Astrocyte (in vitro differentiated cells and primary cell): ENCODE measurements at regions not wholly inside any gene's neighbourhood (a gene's known extent, or its start where the extent isn't known, plus 50 kb on each side); places are given as distances from the start of the nearest gene placed in this dataset.

Source experiments
- DNase-seq: peaks from one replicate; pipeline ENCODE4 v3.0.0-alpha.2; 2010; ENCODE audit warnings: low read depth
- FAIRE-seq: peaks from 2 replicates; lab custom pipeline; 2011; peaks lifted over from hg19 to GRCh38; lab: Jason Lieb, UNC
- H2AFZ ChIP-seq: 2 replicates; pipeline ENCODE4 v1.6.0; 2012; ENCODE audit warnings: low read depth, low read length, inconsistent platforms
- H3K27ac ChIP-seq: 2 replicates; pipeline ENCODE4 v1.5.1; 2011; ENCODE audit warnings: low read depth, low read length, inconsistent platforms
- H3K27me3 ChIP-seq: 2 replicates; pipeline ENCODE4 v1.6.0; 2011; ENCODE audit warnings: low read length, inconsistent platforms; ENCODE audit not compliant: insufficient read depth
- H3K36me3 ChIP-seq: 2 replicates; pipeline ENCODE4 v1.5.1; 2011; ENCODE audit warnings: low read length, inconsistent platforms; ENCODE audit not compliant: insufficient read depth
- H3K4me1 ChIP-seq: 2 replicates; pipeline ENCODE4 v1.5.1; 2011; ENCODE audit warnings: low read length, inconsistent platforms; ENCODE audit not compliant: insufficient read depth
- H3K4me2 ChIP-seq: 2 replicates; pipeline ENCODE4 v1.6.0; 2012; ENCODE audit warnings: low read length, inconsistent platforms
- H3K4me3 ChIP-seq: 2 replicates; pipeline ENCODE4 v1.5.1; 2011; ENCODE audit warnings: low read depth, mild to moderate bottlenecking, low read length, inconsistent platforms; ENCODE audit not compliant: insufficient read depth
- H3K79me2 ChIP-seq: 2 replicates; pipeline ENCODE4 v1.6.0; 2012; ENCODE audit warnings: mild to moderate bottlenecking, low read length, inconsistent platforms; ENCODE audit not compliant: insufficient read depth
- H3K9ac ChIP-seq: 2 replicates; pipeline ENCODE4 v1.6.0; 2012; ENCODE audit warnings: mild to moderate bottlenecking, low read length, inconsistent platforms
- H3K9me3 ChIP-seq: 2 replicates; pipeline ENCODE4 v1.5.1; 2012; ENCODE audit warnings: low read depth, mild to moderate bottlenecking, low read length, inconsistent platforms; ENCODE audit not compliant: insufficient read depth
- H4K20me1 ChIP-seq: 2 replicates; pipeline ENCODE4 v1.6.0; 2012; ENCODE audit warnings: low read length, inconsistent platforms; ENCODE audit not compliant: insufficient read depth
- H3K27ac Mint-ChIP-seq: one replicate; pipeline ENCODE4 v1.8.0; 2021; ENCODE audit warnings: mild to moderate bottlenecking, mixed read lengths; ENCODE audit not compliant: unreplicated experiment
- H3K27me3 Mint-ChIP-seq: one replicate; pipeline ENCODE4 v1.8.0; 2021; ENCODE audit warnings: low read depth, mixed read lengths; ENCODE audit not compliant: unreplicated experiment
- H3K36me3 Mint-ChIP-seq: one replicate; pipeline ENCODE4 v1.8.0; 2021; ENCODE audit warnings: low read depth, mixed read lengths; ENCODE audit not compliant: unreplicated experiment
- H3K4me1 Mint-ChIP-seq: one replicate; pipeline ENCODE4 v1.8.0; 2021; ENCODE audit warnings: low read depth, mixed read lengths; ENCODE audit not compliant: unreplicated experiment
- H3K4me3 Mint-ChIP-seq: one replicate; pipeline ENCODE4 v1.8.0; 2021; ENCODE audit warnings: mild to moderate bottlenecking, moderate library complexity, mixed read lengths; ENCODE audit not compliant: unreplicated experiment
- H3K9me3 Mint-ChIP-seq: one replicate; pipeline ENCODE4 v1.8.0; 2021; ENCODE audit warnings: mild to moderate bottlenecking, mixed read lengths; ENCODE audit not compliant: unreplicated experiment
- CTCF ChIP-seq: IDR thresholded peaks from 2 replicates; pipeline ENCODE4 v1.5.1; 2011; ENCODE audit warnings: low read depth, mild to moderate bottlenecking, inconsistent platforms, low read length, moderate library complexity; ENCODE audit not compliant: insufficient read depth
- EZH2 ChIP-seq: IDR thresholded peaks from 2 replicates; pipeline ENCODE4 v1.6.1; 2012; ENCODE audit warnings: mild to moderate bottlenecking, low read length, inconsistent platforms; ENCODE audit not compliant: insufficient read depth

- Histone ChIP-seq H3K27me3 (no peaks in the 10 kb centered on the region), H2AFZ (no peak overlapping the region), H3K79me2 (no peaks in the 10 kb centered on the region), H3K36me3 (no peaks in the 10 kb centered on the region), H3K4me2 (no peak overlapping the region), H3K27ac (no peak overlapping the region), H3K4me3 (no peak overlapping the region), H3K4me1 (no peaks in the 10 kb centered on the region), H4K20me1 (no peaks in the 10 kb centered on the region), H3K9ac (no peak overlapping the region), H3K9me3 (no peaks in the 10 kb centered on the region)
- peaks cover 3% of the 10 kb centered on the region for H3K9me3 Mint-ChIP-seq
- no peak for TF ChIP-seq CTCF
- TF ChIP-seq EZH2: no peak
- H3K36me3 Mint-ChIP-seq: no peaks in the 10 kb centered on the region
- no peak overlapping the region for H3K27ac Mint-ChIP-seq
- FAIRE-seq (no peak), DNase-seq (no peak)
- H3K4me1 Mint-ChIP-seq: no peaks in the 10 kb centered on the region
- H3K4me3 Mint-ChIP-seq: no peak overlapping the region
- H3K27me3 Mint-ChIP-seq: no peaks in the 10 kb centered on the region
These were observed 1301.4 kb downstream of the PLA2G4A start for GRCh38 chr1:188129856-188130838.

GRCh38 chr1:188137221-188137620, 1308.5 kb downstream of the PLA2G4A start:
- Mint-ChIP-seq H3K4me3 (no peak overlapping the region), H3K36me3 (no peaks in the 10 kb centered on the region), H3K27ac (no peak overlapping the region), H3K4me1 (no peaks in the 10 kb centered on the region), H3K27me3 (no peaks in the 10 kb centered on the region), H3K9me3 (no peaks in the 10 kb centered on the region)
- FAIRE-seq: no peak
- Histone ChIP-seq H3K36me3 (no peaks in the 10 kb centered on the region), H3K27me3 (no peaks in the 10 kb centered on the region), H3K79me2 (no peaks in the 10 kb centered on the region), H3K9ac (no peak overlapping the region), H2AFZ (no peak overlapping the region), H3K4me3 (no peak overlapping the region), H4K20me1 (no peaks in the 10 kb centered on the region), H3K27ac (no peak overlapping the region), H3K4me1 (no peaks in the 10 kb centered on the region), H3K4me2 (no peak overlapping the region), H3K9me3 (no peaks in the 10 kb centered on the region)
- DNase-seq: no peak
- TF ChIP-seq CTCF (no peak), EZH2 (no peak)

- no peak overlapping the region for H3K27ac ChIP-seq
- Mint-ChIP-seq H3K4me3 (no peak overlapping the region), H3K9me3 (peaks cover 3% of the 10 kb centered on the region), H3K36me3 (no peaks in the 10 kb centered on the region), H3K27me3 (no peaks in the 10 kb centered on the region), H3K27ac (no peak overlapping the region), H3K4me1 (no peaks in the 10 kb centered on the region)
- no peaks in the 10 kb centered on the region for H4K20me1 ChIP-seq
- DNase-seq: no peak
- no peak for TF ChIP-seq CTCF
- no peak for TF ChIP-seq EZH2
- H3K9ac ChIP-seq: no peak overlapping the region
- no peak overlapping the region for H3K4me2 ChIP-seq
- no peaks in the 10 kb centered on the region for H3K36me3 ChIP-seq
- no peak overlapping the region for H3K4me3 ChIP-seq
- no peaks in the 10 kb centered on the region for H3K27me3 ChIP-seq
- no peaks in the 10 kb centered on the region for H3K79me2 ChIP-seq
- H2AFZ ChIP-seq: no peak overlapping the region
- no peaks in the 10 kb centered on the region for H3K4me1 ChIP-seq
- H3K9me3 ChIP-seq: no peaks in the 10 kb centered on the region
- no peak for FAIRE-seq
These were observed 1312.2 kb downstream of the PLA2G4A start for GRCh38 chr1:188140958-188141357.
